ENCODE measurements at regions not wholly inside any gene's neighbourhood (a gene's known extent, or its start where the extent isn't known, plus 50 kb on each side); places are given as distances from the start of the nearest gene placed in this dataset.
A peak's percentile ranks its signal among the peaks of the same experiment; 100 is the strongest.

- TF ChIP-seq EZH2phosphoT487 (IDR thresholded peaks at IDR 0.05; ENCODE audit: borderline replicate concordance, low read length) (no peak), CTCF (IDR thresholded peaks at IDR 0.05; ENCODE audit: low read depth, low read length, poor library complexity, severe bottlenecking) (peak; percentile 76)
- no peaks in the 10 kb centered on the region for H3K9me3 ChIP-seq (ENCODE audit: control insufficient read depth, insufficient read depth, low read length)
- H3K27me3 ChIP-seq (ENCODE audit: control insufficient read depth, low read length), result no peaks in the 10 kb centered on the region
- no peaks in the 10 kb centered on the region for H3F3A ChIP-seq (ENCODE audit: control insufficient read depth, insufficient read depth)
- H3K9me2 ChIP-seq (replicated peaks; ENCODE audit: control insufficient read depth, low read length), result no peaks in the 10 kb centered on the region
- no peak overlapping the region for H3K4me2 ChIP-seq (ENCODE audit: low read length)
- H3K4me1 ChIP-seq (ENCODE audit: control insufficient read depth, low read length), result peaks cover 6% of the 10 kb centered on the region; the same call in 1 of the 2 replicates
- H3K36me3 ChIP-seq (ENCODE audit: control insufficient read depth, low read length), result no peaks in the 10 kb centered on the region
- no peak overlapping the region for H3K27ac ChIP-seq (ENCODE audit: low read depth, low read length)
- H4K20me1 ChIP-seq (ENCODE audit: control insufficient read depth, insufficient read depth, low read depth, low read length), result no peaks in the 10 kb centered on the region
- no peaks in the 10 kb centered on the region for H3K79me2 ChIP-seq (ENCODE audit: control insufficient read depth, low read length)
- H3K4me3 ChIP-seq (ENCODE audit: low read length), result no peak overlapping the region
Measured at GRCh38 chr6:14711056-14711703, 534.7 kb upstream of the JARID2 start.

- no peaks in the 10 kb centered on the region for H3K9me3 ChIP-seq (ENCODE audit: control insufficient read depth, insufficient read depth, low read length)
- H3K4me3 ChIP-seq (ENCODE audit: low read length), result no peak overlapping the region
- no peak overlapping the region for H3K4me2 ChIP-seq (ENCODE audit: low read length)
- no peaks in the 10 kb centered on the region for H3K36me3 ChIP-seq (ENCODE audit: control insufficient read depth, low read length)
- no peak overlapping the region for H3K27ac ChIP-seq (ENCODE audit: low read depth, low read length)
- H3K27me3 ChIP-seq (ENCODE audit: control insufficient read depth, low read length), result no peaks in the 10 kb centered on the region
- peaks cover 6% of the 10 kb centered on the region; the same call in 1 of the 2 replicates for H3K4me1 ChIP-seq (ENCODE audit: control insufficient read depth, low read length)
- no peaks in the 10 kb centered on the region for H3K79me2 ChIP-seq (ENCODE audit: control insufficient read depth, low read length)
- H3F3A ChIP-seq (ENCODE audit: control insufficient read depth, insufficient read depth), result no peaks in the 10 kb centered on the region
- no peaks in the 10 kb centered on the region for H3K9me2 ChIP-seq (replicated peaks; ENCODE audit: control insufficient read depth, low read length)
- TF ChIP-seq CTCF (IDR thresholded peaks at IDR 0.05; ENCODE audit: low read depth, low read length, poor library complexity, severe bottlenecking) (no peak), EZH2phosphoT487 (IDR thresholded peaks at IDR 0.05; ENCODE audit: borderline replicate concordance, low read length) (no peak)
- no peaks in the 10 kb centered on the region for H4K20me1 ChIP-seq (ENCODE audit: control insufficient read depth, insufficient read depth, low read depth, low read length)
Measured at GRCh38 chr6:14711704-14712379, 534.0 kb upstream of the JARID2 start.

GRCh38 chr6:14713008-14713960 is 532.6 kb upstream of the JARID2 start:
- Histone ChIP-seq H3K4me2 (ENCODE audit: low read length) (no peak overlapping the region), H3F3A (ENCODE audit: control insufficient read depth, insufficient read depth) (no peaks in the 10 kb centered on the region), H4K20me1 (ENCODE audit: control insufficient read depth, insufficient read depth, low read depth, low read length) (no peaks in the 10 kb centered on the region), H3K36me3 (ENCODE audit: control insufficient read depth, low read length) (no peaks in the 10 kb centered on the region), H3K27me3 (ENCODE audit: control insufficient read depth, low read length) (no peaks in the 10 kb centered on the region), H3K9me2 (replicated peaks; ENCODE audit: control insufficient read depth, low read length) (no peaks in the 10 kb centered on the region), H3K27ac (ENCODE audit: low read depth, low read length) (no peak overlapping the region), H3K79me2 (ENCODE audit: control insufficient read depth, low read length) (no peaks in the 10 kb centered on the region), H3K4me1 (ENCODE audit: control insufficient read depth, low read length) (peaks cover 6% of the 10 kb centered on the region; the same call in 1 of the 2 replicates), H3K9me3 (ENCODE audit: control insufficient read depth, insufficient read depth, low read length) (no peaks in the 10 kb centered on the region), H3K4me3 (ENCODE audit: low read length) (no peak overlapping the region)
- TF ChIP-seq CTCF (IDR thresholded peaks at IDR 0.05; ENCODE audit: low read depth, low read length, poor library complexity, severe bottlenecking) (no peak), EZH2phosphoT487 (IDR thresholded peaks at IDR 0.05; ENCODE audit: borderline replicate concordance, low read length) (no peak)
